Activated CD4-positive, alpha-beta memory T cell treated with anti-CD3 and anti-CD28 coated beads, Interleukin-2, amount 10 ng/mL, durations not matched to agents 7 days and 5 days (primary cell): ENCODE measurements at regions not wholly inside any gene's neighbourhood (a gene's known extent, or its start where the extent isn't known, plus 50 kb on each side); places are given as distances from the start of the nearest gene placed in this dataset.
A peak's percentile ranks its signal among the peaks of the same experiment; 100 is the strongest.

ENCODE experiments used
- CTCF ChIA-PET: fragments of 350-600 bp; sonication (Branson Sonifier 250); formaldehyde crosslinking; loops from one replicate; lab custom pipeline; 2021; ENCODE audit warnings: antibody characterized with exemption, inconsistent platforms; lab: Charles Lee
- POLR2A ChIA-PET: fragments of 350-600 bp; sonication (Branson Sonifier 250); formaldehyde crosslinking; loops from one replicate; lab custom pipeline; 2021; ENCODE audit warnings: antibody characterized with exemption; lab: Charles Lee
- DNase-seq: peaks from one replicate; pipeline ENCODE4 v3.0.0-alpha.2; 2020
- H3K27ac Mint-ChIP-seq: one replicate; pipeline ENCODE4 v1.8.0; 2021; ENCODE audit warnings: mild to moderate bottlenecking, mixed read lengths
- H3K27me3 Mint-ChIP-seq: one replicate; pipeline ENCODE4 v1.8.0; 2021; ENCODE audit warnings: mixed read lengths
- H3K36me3 Mint-ChIP-seq: one replicate; pipeline ENCODE4 v1.8.0; 2021; ENCODE audit warnings: low read depth, mixed read lengths
- H3K4me1 Mint-ChIP-seq: one replicate; pipeline ENCODE4 v1.8.0; 2021; ENCODE audit warnings: mixed read lengths
- H3K4me3 Mint-ChIP-seq: one replicate; pipeline ENCODE4 v1.8.0; 2021; ENCODE audit warnings: mild to moderate bottlenecking, mixed read lengths
- H3K9me3 Mint-ChIP-seq: one replicate; pipeline ENCODE4 v1.8.0; 2021; ENCODE audit warnings: mixed read lengths

DNA sequence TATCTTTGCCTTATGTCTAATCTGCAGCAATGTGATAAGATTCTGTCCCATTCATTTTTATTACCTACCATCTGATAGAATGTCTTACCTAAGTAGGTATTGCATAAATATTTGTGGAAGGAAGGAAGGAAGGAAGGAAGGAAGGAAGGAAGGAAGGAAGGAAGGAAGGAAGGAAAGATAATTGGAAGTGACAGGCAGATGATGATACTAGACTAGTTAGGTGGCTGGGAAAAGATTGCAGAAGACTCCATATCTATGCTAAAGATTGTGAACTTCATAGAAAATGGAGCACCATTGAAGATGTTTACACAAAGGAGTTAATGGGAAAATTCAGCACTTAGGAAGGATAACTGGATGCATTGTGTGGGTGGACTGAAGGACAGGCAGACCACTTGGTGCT is 909.0 kb downstream of the EPHA4 start:
- ChIA-PET POLR2A (no interaction called here), CTCF (no interaction called here)
- no peaks in the 10 kb centered on the region for H3K36me3 Mint-ChIP-seq
- H3K27ac Mint-ChIP-seq: no peak overlapping the region
- no peak for DNase-seq
- H3K27me3 Mint-ChIP-seq: no peaks in the 10 kb centered on the region
- no peaks in the 10 kb centered on the region for H3K4me1 Mint-ChIP-seq
- H3K9me3 Mint-ChIP-seq: no peaks in the 10 kb centered on the region
- H3K4me3 Mint-ChIP-seq: no peak overlapping the region

DNA sequence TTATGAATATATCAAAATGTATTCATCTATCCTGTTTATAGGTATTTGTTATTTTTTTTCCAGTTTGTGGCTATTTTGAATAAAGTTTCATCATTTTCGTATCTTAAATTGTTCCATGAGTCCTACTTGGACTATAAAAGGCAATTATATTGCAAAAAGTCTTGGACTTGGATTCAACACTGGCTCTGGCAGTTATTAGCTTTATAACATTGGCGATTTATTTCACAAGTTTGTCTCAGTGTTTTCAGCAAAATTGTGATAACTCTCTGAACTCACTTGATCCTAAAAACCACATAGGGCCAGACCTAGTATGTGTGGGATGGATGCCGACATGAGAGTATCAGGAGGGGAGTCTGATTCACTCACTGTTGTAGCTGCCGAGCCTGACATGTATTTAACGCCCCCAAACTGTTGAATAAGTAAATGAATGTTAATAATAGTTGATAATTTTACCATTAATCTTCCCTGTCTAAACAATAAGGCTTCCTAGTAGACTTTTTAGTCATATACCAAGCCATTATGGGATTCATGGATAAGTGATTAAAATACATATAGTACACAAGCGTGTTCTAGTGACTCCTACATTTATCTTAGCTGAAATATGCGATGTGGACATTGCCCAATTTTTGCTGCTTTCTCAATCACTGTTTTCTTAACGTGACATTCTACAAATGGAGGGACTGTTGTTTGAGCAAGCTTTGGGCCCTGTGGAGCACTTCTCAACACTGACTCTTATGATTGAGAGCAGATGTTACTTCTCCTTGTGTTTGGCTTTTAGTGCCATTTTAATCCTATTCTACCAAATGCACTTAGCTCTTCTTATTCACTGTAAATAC is 907.6 kb downstream of the EPHA4 start:
- Mint-ChIP-seq H3K36me3 (no peaks in the 10 kb centered on the region), H3K9me3 (no peaks in the 10 kb centered on the region), H3K27ac (no peak overlapping the region), H3K4me1 (no peaks in the 10 kb centered on the region), H3K4me3 (no peak overlapping the region), H3K27me3 (no peaks in the 10 kb centered on the region)
- ChIA-PET POLR2A (no interaction called here), CTCF (interaction anchor here (0.6 kb wide), 1 partner anchor 632 kb away, joined by 3 read pairs; no protein-coding TSS in a partner anchor)
- DNase-seq: no peak

DNA sequence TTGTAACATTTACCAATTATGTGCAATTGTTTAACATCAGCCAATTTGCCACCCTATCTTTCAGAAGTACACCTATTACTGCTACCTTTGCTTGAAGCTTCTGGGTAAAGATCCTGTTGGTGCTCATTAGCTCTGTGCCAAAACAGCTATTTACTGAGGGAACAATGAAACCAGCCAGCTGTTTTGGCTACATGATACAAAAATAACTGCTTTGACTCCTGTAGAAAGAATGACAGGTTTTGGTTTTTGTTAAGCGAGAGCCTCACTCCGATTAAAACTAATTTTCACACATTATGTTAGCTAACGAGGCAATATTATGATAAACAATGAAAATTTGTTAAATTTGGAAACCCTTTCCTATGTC is 907.0 kb downstream of the EPHA4 start:
- Mint-ChIP-seq H3K4me1 (no peaks in the 10 kb centered on the region), H3K9me3 (no peaks in the 10 kb centered on the region), H3K27ac (no peak overlapping the region), H3K4me3 (no peak overlapping the region), H3K36me3 (no peaks in the 10 kb centered on the region), H3K27me3 (no peaks in the 10 kb centered on the region)
- ChIA-PET POLR2A (no interaction called here), CTCF (interaction anchor here (0.6 kb wide), 1 partner anchor 633 kb away, joined by 3 read pairs; no protein-coding TSS in a partner anchor)
- DNase-seq: no peak

DNA sequence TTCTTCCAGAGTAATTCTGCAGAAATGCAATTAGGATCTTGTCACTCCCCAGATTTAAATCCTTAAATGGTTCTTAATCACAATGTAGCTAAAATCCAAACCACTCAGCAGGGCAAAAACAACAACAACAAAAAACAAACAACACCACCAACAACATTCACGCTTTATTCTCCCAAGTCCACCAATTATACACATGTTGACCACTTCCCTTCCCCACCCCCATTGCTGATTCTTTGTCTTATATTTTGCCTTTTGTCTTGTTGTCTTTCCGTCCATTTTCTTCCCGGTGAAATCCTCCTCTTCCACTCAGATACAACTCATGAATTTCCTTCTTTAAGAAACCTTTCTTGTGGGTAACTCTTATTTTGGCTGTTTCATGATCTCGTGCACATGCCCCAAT is 902.8 kb downstream of the EPHA4 start:
- Mint-ChIP-seq H3K4me3 (no peak overlapping the region), H3K9me3 (no peaks in the 10 kb centered on the region), H3K4me1 (no peaks in the 10 kb centered on the region), H3K27me3 (peaks cover 3% of the 10 kb centered on the region), H3K27ac (no peak overlapping the region), H3K36me3 (no peaks in the 10 kb centered on the region)
- DNase-seq: no peak
- POLR2A ChIA-PET: no interaction called here
- CTCF ChIA-PET: no interaction called here

DNA sequence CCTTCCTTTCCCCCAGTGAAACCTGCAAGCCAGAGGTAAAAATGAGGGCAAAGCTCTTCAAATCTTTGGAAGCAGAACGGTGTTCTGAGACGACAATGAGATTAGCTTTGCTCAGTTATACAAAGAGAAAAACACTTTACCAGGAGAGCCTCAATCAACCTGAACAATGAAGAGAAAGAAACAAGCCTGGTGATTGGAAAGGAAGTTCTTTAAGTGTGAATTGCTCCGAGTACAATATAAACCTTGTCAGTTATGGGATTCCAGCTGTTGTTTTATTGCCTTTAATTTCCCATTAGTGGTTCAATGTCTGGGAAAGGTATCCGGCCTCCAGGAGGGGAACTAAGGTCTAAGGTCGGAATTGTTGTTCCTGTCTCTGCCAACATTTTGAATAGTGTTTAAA is 901.6 kb downstream of the EPHA4 start:
- Mint-ChIP-seq H3K9me3 (no peaks in the 10 kb centered on the region), H3K36me3 (no peaks in the 10 kb centered on the region), H3K27me3 (peaks cover 3% of the 10 kb centered on the region), H3K27ac (no peak overlapping the region), H3K4me1 (no peaks in the 10 kb centered on the region), H3K4me3 (no peak overlapping the region)
- no peak for DNase-seq
- ChIA-PET POLR2A (no interaction called here), CTCF (no interaction called here)

DNA sequence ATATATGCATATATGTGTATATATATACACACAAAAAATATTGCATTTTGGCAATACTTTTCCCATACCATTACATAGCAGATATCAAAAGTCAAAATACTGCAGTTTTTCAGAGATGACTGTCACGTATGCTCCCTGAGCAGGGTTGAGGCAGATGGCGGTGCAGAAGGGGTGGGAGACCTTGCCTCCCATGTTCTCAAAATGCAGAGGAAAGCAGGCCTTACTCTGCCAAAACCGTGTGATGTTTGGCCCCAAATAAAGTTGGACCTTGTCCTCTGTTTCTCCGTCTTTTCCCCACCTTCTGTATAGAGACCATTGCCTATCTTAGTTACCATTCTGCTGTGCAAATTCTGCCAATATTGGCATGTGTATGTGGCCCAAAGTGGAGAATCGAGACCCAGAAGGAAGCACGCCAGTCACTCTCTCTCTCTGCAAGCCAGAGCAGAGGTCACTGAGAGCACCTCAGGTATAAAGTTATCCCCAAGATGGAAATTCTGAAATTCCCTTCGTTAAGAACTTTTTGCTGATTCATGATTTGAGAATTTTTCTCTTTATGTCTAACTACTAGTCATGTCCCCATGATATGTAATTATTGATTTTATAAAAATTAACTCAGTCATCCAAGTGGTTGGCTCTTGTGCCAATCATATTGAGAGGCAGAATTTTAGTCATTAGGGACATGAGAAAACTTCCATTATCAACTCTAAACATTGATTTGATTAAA is 898.8 kb downstream of the EPHA4 start:
- Mint-ChIP-seq H3K9me3 (no peaks in the 10 kb centered on the region), H3K4me1 (no peaks in the 10 kb centered on the region), H3K27ac (no peak overlapping the region), H3K27me3 (peaks cover 3% of the 10 kb centered on the region), H3K36me3 (no peaks in the 10 kb centered on the region), H3K4me3 (no peak overlapping the region)
- ChIA-PET CTCF (no interaction called here), POLR2A (no interaction called here)
- no peak for DNase-seq

DNA sequence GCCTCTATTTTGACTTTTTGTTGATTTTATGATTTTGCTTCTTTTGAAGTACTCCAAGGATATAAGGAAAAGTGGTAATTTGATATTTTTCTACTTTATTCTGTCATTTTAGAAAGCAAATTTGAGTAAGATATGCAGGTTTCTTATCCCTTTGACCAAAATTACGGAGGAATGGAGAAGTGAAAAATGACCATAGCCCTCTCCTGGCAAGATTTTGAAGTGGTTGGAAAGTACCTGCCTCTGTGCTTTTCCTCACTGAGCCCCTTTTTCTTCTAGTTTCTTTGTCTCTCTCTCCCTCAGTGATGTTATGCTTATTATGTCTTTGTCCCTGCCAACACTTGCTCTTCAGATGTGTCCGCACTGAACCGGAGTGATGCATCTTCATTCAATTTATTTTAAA is 898.1 kb downstream of the EPHA4 start:
- DNase-seq: no peak
- CTCF ChIA-PET: no interaction called here
- no peak overlapping the region for H3K4me3 Mint-ChIP-seq
- H3K27me3 Mint-ChIP-seq: peaks cover 3% of the 10 kb centered on the region
- POLR2A ChIA-PET: no interaction called here
- H3K36me3 Mint-ChIP-seq: no peaks in the 10 kb centered on the region
- no peaks in the 10 kb centered on the region for H3K4me1 Mint-ChIP-seq
- H3K9me3 Mint-ChIP-seq: no peaks in the 10 kb centered on the region
- H3K27ac Mint-ChIP-seq: no peak overlapping the region

DNA sequence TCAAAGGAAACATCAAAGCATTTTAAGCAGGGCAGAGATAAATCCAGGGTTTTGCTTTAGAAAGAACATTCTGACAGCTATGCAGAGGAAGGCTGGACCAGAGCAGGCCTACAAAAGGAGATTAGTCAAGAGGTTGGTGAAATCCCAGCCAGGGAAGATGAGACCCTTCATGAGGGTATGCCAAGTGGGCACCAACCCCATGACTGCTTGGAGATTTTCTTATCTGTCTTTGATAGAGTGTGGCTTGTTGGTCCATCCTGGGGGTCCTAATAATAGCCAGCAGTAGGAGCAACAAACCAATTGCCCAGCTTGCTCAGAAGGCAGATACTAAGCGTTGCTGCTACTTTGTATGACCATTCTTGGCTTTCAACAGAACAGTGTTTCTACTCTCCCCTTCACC is 895.4 kb downstream of the EPHA4 start:
- ChIA-PET POLR2A (no interaction called here), CTCF (interaction anchor here (0.9 kb wide), 1 partner anchor 27 kb away, joined by 3 read pairs; no protein-coding TSS in a partner anchor)
- Mint-ChIP-seq H3K36me3 (no peaks in the 10 kb centered on the region), H3K27ac (no peak overlapping the region), H3K27me3 (no peaks in the 10 kb centered on the region), H3K4me3 (no peak overlapping the region), H3K4me1 (no peaks in the 10 kb centered on the region), H3K9me3 (no peaks in the 10 kb centered on the region)
- DNase-seq: no peak

DNA sequence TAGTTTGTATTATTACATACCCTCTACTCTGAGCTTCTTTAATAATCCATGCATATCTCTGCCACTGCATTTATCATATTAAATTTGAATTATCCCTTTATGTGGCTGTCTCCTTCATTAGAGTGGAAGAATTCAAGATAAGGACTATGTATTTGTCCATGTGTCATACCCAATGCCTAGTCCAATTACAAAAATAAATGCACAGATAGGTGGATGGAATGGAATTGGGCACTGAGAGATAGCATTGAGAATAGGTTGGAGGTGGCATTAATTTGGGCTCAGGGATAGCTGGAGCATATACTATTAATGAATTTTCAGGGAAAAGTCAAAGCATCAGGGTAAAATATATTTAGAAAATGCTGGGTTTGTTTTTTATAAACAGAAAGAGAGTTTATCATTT is 893.2 kb downstream of the EPHA4 start:
- no peaks in the 10 kb centered on the region for H3K36me3 Mint-ChIP-seq
- no peak for DNase-seq
- H3K4me3 Mint-ChIP-seq: no peak overlapping the region
- ChIA-PET CTCF (no interaction called here), POLR2A (no interaction called here)
- no peaks in the 10 kb centered on the region for H3K9me3 Mint-ChIP-seq
- no peaks in the 10 kb centered on the region for H3K4me1 Mint-ChIP-seq
- no peaks in the 10 kb centered on the region for H3K27me3 Mint-ChIP-seq
- H3K27ac Mint-ChIP-seq: no peak overlapping the region

DNA sequence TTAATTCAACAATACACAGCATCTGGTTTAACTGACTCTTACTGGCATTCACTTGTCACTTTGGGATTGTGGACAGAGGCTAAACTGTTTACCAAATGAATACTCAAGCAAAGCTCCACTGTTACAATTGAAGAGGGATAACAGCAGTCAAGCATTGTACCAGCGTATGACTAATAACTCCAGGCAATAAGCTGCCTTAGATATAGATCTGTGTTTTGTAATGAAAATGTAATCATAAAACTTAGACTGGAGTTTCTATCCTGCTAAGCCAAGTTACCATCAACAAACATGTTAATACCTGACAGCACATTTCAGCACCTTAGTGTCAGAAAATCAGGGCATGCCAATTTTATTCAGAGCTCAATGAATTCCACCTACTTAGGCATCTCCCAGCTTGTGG is 889.5 kb downstream of the EPHA4 start:
- ChIA-PET CTCF (no interaction called here), POLR2A (no interaction called here)
- Mint-ChIP-seq H3K4me1 (no peaks in the 10 kb centered on the region), H3K36me3 (no peaks in the 10 kb centered on the region), H3K9me3 (no peaks in the 10 kb centered on the region), H3K4me3 (no peak overlapping the region), H3K27ac (no peak overlapping the region), H3K27me3 (peaks cover 4% of the 10 kb centered on the region)
- DNase-seq: no peak

DNA sequence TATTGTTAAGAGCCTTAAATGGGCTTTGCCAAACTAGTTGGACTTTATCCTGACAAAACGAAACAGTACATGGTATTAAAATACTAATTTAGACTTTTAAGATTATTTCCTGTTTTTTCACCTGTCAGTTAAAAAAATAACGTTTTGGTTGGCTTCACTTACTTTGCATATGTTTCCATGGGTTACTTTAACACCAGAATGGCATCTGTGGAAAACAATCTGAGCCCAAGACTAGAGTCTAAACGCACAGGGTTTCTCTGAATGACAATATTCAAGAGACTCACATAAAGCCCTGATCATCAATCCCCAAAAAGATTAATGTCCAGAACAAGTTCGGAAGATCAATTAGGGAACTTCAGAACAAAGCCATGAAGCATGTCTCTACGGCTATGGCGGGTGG is 888.0 kb downstream of the EPHA4 start:
- H3K27me3 Mint-ChIP-seq: peaks cover 4% of the 10 kb centered on the region
- POLR2A ChIA-PET: no interaction called here
- no peak for DNase-seq
- H3K4me1 Mint-ChIP-seq: no peaks in the 10 kb centered on the region
- H3K36me3 Mint-ChIP-seq: no peaks in the 10 kb centered on the region
- no peak overlapping the region for H3K4me3 Mint-ChIP-seq
- no peak overlapping the region for H3K27ac Mint-ChIP-seq
- H3K9me3 Mint-ChIP-seq: no peaks in the 10 kb centered on the region
- CTCF ChIA-PET: no interaction called here

DNA sequence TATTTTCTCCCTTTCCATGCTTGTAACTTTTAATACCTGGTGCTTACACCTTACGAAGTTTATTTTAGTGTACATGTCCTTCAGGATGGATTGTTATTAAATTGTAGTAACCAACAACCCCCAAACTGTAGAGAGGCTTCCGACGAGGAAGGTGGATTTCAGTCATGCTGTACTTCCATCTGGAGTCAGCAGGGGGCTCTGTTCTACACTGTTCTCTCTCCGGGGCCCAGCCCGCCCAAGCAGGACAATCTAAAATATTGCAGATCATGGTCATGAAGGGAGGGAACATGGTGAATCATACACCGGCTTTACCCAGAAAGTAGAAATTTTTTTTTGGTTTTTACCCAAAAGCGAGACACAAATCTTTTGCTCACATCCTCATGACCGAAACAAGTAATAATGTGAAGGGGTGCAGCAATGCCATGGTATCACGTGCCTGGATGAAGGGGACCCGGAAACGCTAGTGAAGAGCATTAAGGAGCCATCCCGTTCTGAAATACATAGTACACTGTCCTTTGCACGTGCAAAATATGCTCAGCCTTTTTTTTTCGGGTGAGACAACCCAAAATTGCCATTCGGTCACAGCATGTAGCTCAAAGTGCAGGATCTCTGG is 884.8 kb downstream of the EPHA4 start:
- H3K4me3 Mint-ChIP-seq: no peak overlapping the region
- no peaks in the 10 kb centered on the region for H3K36me3 Mint-ChIP-seq
- peak; percentile 58 for DNase-seq
- no peaks in the 10 kb centered on the region for H3K9me3 Mint-ChIP-seq
- peaks cover 4% of the 10 kb centered on the region for H3K27me3 Mint-ChIP-seq
- H3K4me1 Mint-ChIP-seq: peaks cover 3% of the 10 kb centered on the region
- ChIA-PET POLR2A (no interaction called here), CTCF (interaction anchor here (0.7 kb wide), 1 partner anchor 887 kb away, joined by 4 read pairs; no protein-coding TSS in a partner anchor)
- no peak overlapping the region for H3K27ac Mint-ChIP-seq
